K562 (cell line): ENCODE measurements at regions not wholly inside any gene's neighbourhood (a gene's known extent, or its start where the extent isn't known, plus 50 kb on each side); places are given as distances from the start of the nearest gene placed in this dataset.

Experiments
- ATAC-seq: fragments of 200-7000 bp; cut with Tn5 transposase; 3 replicates; pipeline ENCODE4 v1.9.1; 2020; ENCODE audit warnings: moderate library complexity
- BruUV-seq: library from RNA; stranded (reverse); fragments of 400-500 nt; replicated peaks from 2 replicates; lab custom pipeline; 2021; lab: Mats Ljungman, UMichigan
- CTCF ChIA-PET: fragments of 300-600 bp; formaldehyde crosslinking; extraction: SDS; loops from one replicate; lab custom pipeline; 2021; ENCODE audit warnings: low intra/inter-chr PET ratio; lab: Yijun Ruan, JAX
- POLR2A ChIA-PET: fragments of 300-600, 350-650 bp; sonication (Branson Sonifier 250); formaldehyde crosslinking; extraction: SDS; loops from one replicate; lab custom pipeline; 2021; ENCODE audit warnings: antibody characterized with exemption, inconsistent platforms; lab: Yijun Ruan, JAX
- DNase-seq, 4 experiments: peaks; one replicate each; pipeline versions ENCODE4 v3.0.0 to v3.0.0-alpha.2; 2011 to 2018; ENCODE audit warnings: low spot score in 3 of 4, mixed read lengths in 3 of 4; ENCODE audit errors: extremely low read depth in 1 of 4
- FAIRE-seq: peaks from 2 replicates; lab custom pipeline; 2011; peaks lifted over from hg19 to GRCh38; lab: Jason Lieb, UNC
- H2AFZ ChIP-seq: 2 replicates; pipeline ENCODE4 v1.6.0; 2011; ENCODE audit warnings: low read depth, low read length, control low read depth, inconsistent platforms
- H3K27ac ChIP-seq: fragments of 200-600 bp; 3 replicates; pipeline ENCODE4 v1.8.0; 2011; ENCODE audit warnings: low read depth, mild to moderate bottlenecking, control low read depth, inconsistent platforms, low read length, moderate library complexity, mixed read lengths; ENCODE audit errors: extremely low read depth
- H3K27me3 ChIP-seq, 2 experiments: fragments of 300-600 bp in 1 of 2; 2 replicates in 1 of 2; 3 replicates in 1 of 2; pipeline versions ENCODE4 v1.6.0 to v1.8.0; 2011; ENCODE audit warnings: inconsistent platforms in 2 of 2, low read length in 2 of 2, mild to moderate bottlenecking in 1 of 2, mixed read lengths in 1 of 2, moderate library complexity in 1 of 2; ENCODE audit not compliant: control insufficient read depth in 2 of 2, insufficient read depth in 2 of 2
- H3K36me3 ChIP-seq: fragments of 300-600 bp; 3 replicates; pipeline ENCODE4 v1.8.0; 2011; ENCODE audit warnings: mild to moderate bottlenecking, low read length, inconsistent platforms; ENCODE audit not compliant: control insufficient read depth, insufficient read depth
- H3K4me1 ChIP-seq, 2 experiments: fragments of 200-600 bp in 1 of 2; replicated peaks in 1 of 2; 2 replicates in 1 of 2; 3 replicates in 1 of 2; pipeline versions ENCODE4 v1.5.1 to v1.8.0; 2011; ENCODE audit warnings: inconsistent platforms in 2 of 2, low read length in 2 of 2, mild to moderate bottlenecking in 1 of 2, mixed read lengths in 1 of 2, moderate library complexity in 1 of 2; ENCODE audit not compliant: control insufficient read depth in 2 of 2, insufficient read depth in 2 of 2
- H3K4me2 ChIP-seq: 2 replicates; pipeline ENCODE4 v1.6.1; 2011; ENCODE audit warnings: low read length, control low read depth, inconsistent platforms, mixed read lengths; ENCODE audit not compliant: insufficient read depth
- H3K4me3 ChIP-seq: fragments of 200-600 bp; sonication (generic), shearing (Covaris generic); 2 replicates; pipeline ENCODE4 v1.5.1; 2016; ENCODE audit warnings: control low read depth, inconsistent platforms
- H3K79me2 ChIP-seq: fragments of 200-600 bp; 3 replicates; pipeline ENCODE4 v1.8.0; 2011; ENCODE audit warnings: low read length, inconsistent platforms; ENCODE audit not compliant: control insufficient read depth, insufficient read depth
- H3K9ac ChIP-seq, 2 experiments: 2 replicates each; pipeline versions ENCODE4 v1.6.0 to v1.6.1; 2011; ENCODE audit warnings: low read depth in 2 of 2, low read length in 2 of 2, control low read depth in 1 of 2, inconsistent platforms in 1 of 2, mild to moderate bottlenecking in 1 of 2, mixed read lengths in 1 of 2; ENCODE audit not compliant: insufficient read depth in 1 of 2
- H3K9me1 ChIP-seq: one replicate; pipeline ENCODE4 v1.6.0; 2011; ENCODE audit warnings: inconsistent platforms, mild to moderate bottlenecking, low read length, moderate library complexity; ENCODE audit not compliant: control insufficient read depth, insufficient read depth
- H3K9me3 ChIP-seq: replicated peaks from 2 replicates; pipeline ENCODE4 v1.5.1; 2011; ENCODE audit warnings: low read depth, low read length, inconsistent platforms; ENCODE audit not compliant: control insufficient read depth, insufficient read depth
- H4K20me1 ChIP-seq: replicated peaks from 2 replicates; pipeline ENCODE4 v1.6.1; 2011; ENCODE audit warnings: low read length, inconsistent platforms, mixed read lengths; ENCODE audit not compliant: control insufficient read depth, insufficient read depth
- PCBP2 ChIP-seq: fragments of 200-400 bp; formaldehyde crosslinking; IDR thresholded peaks from 2 replicates; pipeline ENCODE4 v1.6.1; 2018; ENCODE audit warnings: low read length, low read depth, mild to moderate bottlenecking, moderate library complexity; ENCODE audit not compliant: poor library complexity, severe bottlenecking
- POLR3G ChIP-seq: IDR thresholded peaks from 2 replicates; pipeline ENCODE4 v1.6.1; 2011; ENCODE audit not compliant: insufficient read length, insufficient replicate concordance; ENCODE audit errors: extremely low read depth
- PRDM10 ChIP-seq: fragments of 450-650 bp; IDR thresholded peaks from 2 replicates; pipeline ENCODE4 v1.6.1; 2018; ENCODE audit not compliant: partially characterized antibody
- SRF ChIP-seq, 2 experiments: fragments of 250-450, 450-650 bp in 1 of 2; sonication (Bioruptor Pico) in 1 of 2; sonication (generic) in 1 of 2; formaldehyde crosslinking; IDR thresholded peaks; 2 replicates each; pipeline versions ENCODE4 v1.5.0 to v1.5.1; 2020 to 2022; ENCODE audit warnings: mild to moderate bottlenecking in 1 of 2, missing genetic modification reagents in 1 of 2
- TEAD2 ChIP-seq: fragments of 450-650 bp; IDR thresholded peaks from 2 replicates; pipeline ENCODE4 v1.6.1; 2016; ENCODE audit warnings: missing genetic modification characterization, control low read depth, missing compliant biosample characterization
- ZBTB11 ChIP-seq, 3 experiments: fragments of 200-800 bp in 1 of 3; fragments of 250-450 bp in 1 of 3; fragments of 450-650 bp in 1 of 3; sonication (Bioruptor Pico) in 1 of 3; sonication (Bioruptor generic) in 1 of 3; formaldehyde crosslinking in 1 of 3; IDR thresholded peaks; 2 replicates each; pipeline versions ENCODE4 v1.6.1 to v1.8.0; 2016 to 2022; ENCODE audit warnings: mild to moderate bottlenecking in 2 of 3, missing genetic modification characterization in 2 of 3, missing compliant biosample characterization in 1 of 3, moderate library complexity in 1 of 3
- WGBS: fragments of 100-300 bp; shearing (Covaris generic); methylation state at CpG from one replicate; pipeline ENCODE4 v1.1.6; 2016; ENCODE audit warnings: low coverage, mixed read lengths; ENCODE audit not compliant: insufficient coverage; ENCODE audit errors: missing lambda C conversion rate; 5-methylcytosine and 5-hydroxymethylcytosine counted together
- in situ Hi-C: fragments of 300-500 bp; cut with MboI; formaldehyde crosslinking; loops from 4 replicates; pipeline ENCODE4 v1.15.0; 2018; ENCODE audit warnings: inconsistent platforms, mixed read lengths
- intact Hi-C: fragments of 100-400 bp; cut with micrococcal nuclease; formaldehyde crosslinking; loops from 2 replicates; pipeline ENCODE4 v1.14.2; 2022

GRCh38 chr5:93130624-93131490 is 450.2 kb downstream of the NR2F1-AS1 start (continued):
- TF ChIP-seq SRF (CRISPR knock-in tag; IDR thresholded peaks at IDR 0.05) (no peak), TEAD2 (tag) (no peak)

GRCh38 chr5:93126634-93127033 is 454.4 kb downstream of the NR2F1-AS1 start:
- H3K4me1 ChIP-seq, result no peaks in the 10 kb centered on the region
- no peak for FAIRE-seq
- H3K27me3 ChIP-seq, result no peaks in the 10 kb centered on the region
- BruUV-seq, result no TSS peak
- H3K9me3 ChIP-seq, result no peaks in the 10 kb centered on the region
- in situ Hi-C loops (no loop called here), intact Hi-C loops (no loop called here)
- 0% methylated on average over 1 of the region's 1 CpG for WGBS
- H3K9me1 ChIP-seq, result no peaks in the 10 kb centered on the region
- ATAC-seq, result no peak
- no peak for DNase-seq
- ChIA-PET POLR2A (no interaction called here), CTCF (no interaction called here)
- TF ChIP-seq PRDM10 (no peak), ZBTB11 (CRISPR knock-in tag; IDR thresholded peaks at IDR 0.05) (no peak), POLR3G (no peak), PCBP2 (no peak)
- no peak overlapping the region for H3K27ac ChIP-seq
- H3K36me3 ChIP-seq, result no peaks in the 10 kb centered on the region
- no peak overlapping the region for H2AFZ ChIP-seq
- H3K4me3 ChIP-seq, result no peak overlapping the region
- no peaks in the 10 kb centered on the region for H4K20me1 ChIP-seq
- no peak overlapping the region for H3K4me2 ChIP-seq
- no peak overlapping the region for H3K9ac ChIP-seq
- no peaks in the 10 kb centered on the region for H3K79me2 ChIP-seq
